NCI-H510A treated with DMSO at 0.1 percent for 48 hours (cell line): ENCODE measurements at regions not wholly inside any gene's neighbourhood (a gene's known extent, or its start where the extent isn't known, plus 50 kb on each side); places are given as distances from the start of the nearest gene placed in this dataset.

Experiments used
- DNase-seq: peaks from one replicate; lab custom pipeline; 2025; lab: John Stamatoyannopoulos, UW

GRCh38 chr2:158732573-158733429 is 62.3 kb upstream of the DAPL1 start:
- peak; percentile 21 for DNase-seq

GRCh38 chr2:158733430-158733755 is 61.7 kb upstream of the DAPL1 start:
- DNase-seq, result no peak

GRCh38 chr2:158734442-158734841 is 60.7 kb upstream of the DAPL1 start:
- no peak for DNase-seq

DNA sequence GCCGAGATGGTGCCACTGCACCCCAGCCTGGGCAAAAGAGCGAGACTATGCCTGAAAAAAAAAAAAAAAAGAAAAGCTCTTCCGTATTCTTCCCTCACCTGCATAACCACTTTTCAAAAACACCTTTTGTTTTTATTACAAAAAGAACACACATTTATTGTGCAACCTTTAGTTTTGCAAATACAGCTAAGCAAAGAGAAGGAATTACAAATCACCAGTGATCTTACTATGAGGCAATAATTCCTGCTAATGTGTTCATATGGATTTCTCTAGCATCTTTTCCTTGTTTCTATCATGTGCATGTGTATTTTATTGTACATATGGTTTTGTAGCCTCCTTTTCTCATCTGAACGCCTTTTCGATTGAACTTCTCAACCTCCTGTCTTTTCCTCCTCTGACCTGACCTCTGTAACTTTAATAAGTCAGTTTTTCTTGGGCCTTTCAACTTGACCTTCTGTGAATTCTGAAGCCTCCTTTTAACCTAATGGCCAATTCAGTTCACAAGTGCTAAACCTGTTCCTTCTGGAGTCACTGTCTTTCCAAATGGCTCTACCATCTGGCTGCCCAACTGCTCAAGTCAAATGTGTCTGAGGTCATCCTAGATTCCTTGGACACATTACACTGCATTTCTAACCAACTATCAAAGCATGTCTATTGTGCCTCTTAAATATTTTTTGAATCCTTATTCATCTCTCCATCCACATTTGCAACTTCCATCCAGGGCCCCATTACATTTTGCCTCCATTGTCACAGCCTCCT is 59.1 kb upstream of the DAPL1 start:
- DNase-seq, result no peak

DNA sequence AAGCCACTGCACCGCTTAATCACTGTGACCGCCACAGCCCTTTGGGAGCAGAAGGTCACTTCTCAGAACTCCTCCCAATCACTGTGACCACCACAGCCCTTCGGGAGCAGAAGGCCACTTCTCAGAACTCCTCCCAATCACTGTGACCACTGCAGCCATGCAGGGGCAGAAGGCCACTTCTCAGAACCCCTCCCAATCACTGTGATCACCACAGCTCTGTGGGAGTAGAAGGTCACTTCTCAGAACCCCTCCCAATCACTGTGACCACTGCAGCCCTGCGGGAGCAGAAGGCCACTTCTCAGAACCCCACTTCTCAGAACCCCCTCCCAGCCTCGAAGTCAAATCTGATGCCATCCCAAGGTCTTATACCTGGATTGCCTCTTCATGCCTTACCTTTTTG is 56.8 kb upstream of the DAPL1 start:
- no peak for DNase-seq

DNA sequence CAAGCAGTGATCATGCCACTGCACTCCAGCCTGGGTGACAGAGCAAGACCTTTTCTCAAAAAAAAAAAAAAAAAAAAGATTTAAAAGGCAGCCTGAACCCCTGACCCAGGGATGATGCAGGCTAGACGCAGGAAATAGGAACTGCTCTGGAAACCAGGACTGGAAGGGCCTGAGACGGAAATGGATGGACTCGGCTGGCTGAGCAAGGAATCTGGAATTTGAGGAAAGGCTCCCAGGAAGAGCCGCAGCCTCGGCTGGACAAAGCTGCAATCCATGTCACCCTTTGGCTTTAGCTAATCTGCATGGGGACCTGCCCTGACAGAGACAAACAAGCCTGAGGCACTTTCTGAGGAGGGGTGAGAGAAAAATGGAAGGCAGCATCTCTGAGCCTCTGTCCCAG is 55.0 kb upstream of the DAPL1 start:
- DNase-seq, result no peak

DNA sequence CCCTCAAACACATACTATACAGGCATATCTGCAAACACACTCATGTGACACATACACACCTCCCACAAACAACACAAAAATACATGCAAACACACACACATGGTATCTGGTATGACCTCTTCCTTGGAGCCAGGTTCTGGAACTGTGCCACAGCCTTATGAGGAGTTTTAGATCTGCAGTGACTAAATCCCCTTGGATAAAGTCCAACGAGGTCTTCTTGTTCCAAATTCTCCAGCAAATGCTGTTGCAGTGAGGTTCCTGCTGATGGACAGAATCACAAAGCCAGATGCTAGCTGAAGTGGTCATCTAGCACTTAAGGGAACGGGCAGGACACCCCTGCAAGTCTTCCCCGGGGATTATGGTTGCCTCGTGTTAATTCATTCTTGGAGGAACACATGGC is 54.5 kb upstream of the DAPL1 start:
- DNase-seq, result no peak

DNA sequence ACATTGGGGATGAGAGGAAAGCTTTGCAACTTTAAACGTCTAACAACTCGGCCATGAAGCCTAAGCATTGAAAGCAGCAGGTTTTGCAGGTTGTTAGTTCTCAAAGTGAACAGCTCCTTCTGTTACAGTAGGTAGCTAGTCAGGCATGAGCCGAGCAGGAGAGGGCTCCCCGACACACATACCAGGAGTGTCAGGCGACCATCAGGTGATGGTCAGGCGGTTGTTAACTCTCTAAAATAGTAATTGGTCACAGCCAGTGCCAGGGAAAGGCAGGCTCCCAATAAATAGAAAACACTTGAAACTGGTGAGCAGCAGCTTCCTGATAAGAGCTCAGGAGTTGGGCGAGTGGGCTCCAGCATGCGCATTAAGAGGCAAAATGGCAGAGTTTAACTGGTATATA is 53.5 kb upstream of the DAPL1 start:
- peak; percentile 25 for DNase-seq

DNA sequence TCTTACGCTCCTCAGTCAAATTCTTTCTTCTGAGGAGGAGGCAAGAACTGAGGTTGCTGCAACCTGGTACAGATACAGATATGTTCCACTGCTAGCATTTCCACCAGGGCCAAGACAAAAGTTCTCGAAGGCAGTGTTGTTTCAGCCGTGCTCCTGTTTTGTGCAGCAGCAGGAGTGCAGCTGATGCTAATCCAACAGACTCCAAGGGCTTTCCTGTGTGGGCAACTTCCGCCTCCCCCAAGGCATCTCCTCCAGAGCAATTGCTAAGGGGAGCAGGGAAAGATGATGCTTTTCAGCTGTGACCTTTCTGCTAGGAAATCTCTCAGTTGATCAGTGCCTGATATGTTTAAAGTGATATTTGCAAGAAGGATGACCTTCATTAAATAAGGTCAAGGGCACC is 52.6 kb upstream of the DAPL1 start:
- DNase-seq, result no peak

DNA sequence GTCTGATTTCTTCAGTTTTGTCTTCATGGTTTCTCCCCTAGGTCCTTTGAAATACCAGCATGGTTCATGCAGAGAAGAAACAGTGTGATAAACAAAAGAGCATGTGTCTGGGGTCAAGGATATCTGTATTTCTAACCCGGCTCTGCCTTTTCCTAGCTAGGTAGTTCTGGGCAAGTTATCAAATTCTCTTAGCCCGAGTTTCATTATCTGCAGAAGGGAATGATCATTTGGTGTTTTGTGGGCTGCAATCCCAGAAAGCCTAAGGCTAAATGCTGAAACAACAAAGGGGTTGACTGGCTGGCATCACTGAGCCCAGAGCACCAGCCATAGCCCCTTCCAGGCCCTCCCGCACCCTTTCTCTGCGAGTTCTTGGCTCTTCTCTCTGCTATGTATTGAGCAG is 51.7 kb upstream of the DAPL1 start:
- no peak for DNase-seq

DNA sequence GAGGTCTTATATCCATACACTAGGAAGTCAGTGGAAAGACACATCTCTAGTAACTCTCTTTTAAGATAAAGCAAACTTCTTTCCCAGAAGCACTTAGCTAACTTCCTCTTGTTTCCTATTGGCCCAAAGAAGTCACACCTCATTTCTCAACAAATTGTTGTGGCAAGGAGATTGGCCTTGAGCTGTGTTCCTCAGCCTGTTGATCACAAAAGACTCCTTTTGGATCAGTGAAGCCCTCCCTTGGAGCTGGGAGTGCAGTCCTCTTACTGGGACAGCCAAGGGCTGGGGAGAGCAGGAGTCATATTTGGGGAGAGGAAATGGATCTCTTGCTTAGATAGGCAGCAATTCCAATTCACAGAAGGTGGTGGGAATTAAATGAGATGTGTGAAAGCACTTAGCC is 51.2 kb upstream of the DAPL1 start:
- DNase-seq, result no peak

DNA sequence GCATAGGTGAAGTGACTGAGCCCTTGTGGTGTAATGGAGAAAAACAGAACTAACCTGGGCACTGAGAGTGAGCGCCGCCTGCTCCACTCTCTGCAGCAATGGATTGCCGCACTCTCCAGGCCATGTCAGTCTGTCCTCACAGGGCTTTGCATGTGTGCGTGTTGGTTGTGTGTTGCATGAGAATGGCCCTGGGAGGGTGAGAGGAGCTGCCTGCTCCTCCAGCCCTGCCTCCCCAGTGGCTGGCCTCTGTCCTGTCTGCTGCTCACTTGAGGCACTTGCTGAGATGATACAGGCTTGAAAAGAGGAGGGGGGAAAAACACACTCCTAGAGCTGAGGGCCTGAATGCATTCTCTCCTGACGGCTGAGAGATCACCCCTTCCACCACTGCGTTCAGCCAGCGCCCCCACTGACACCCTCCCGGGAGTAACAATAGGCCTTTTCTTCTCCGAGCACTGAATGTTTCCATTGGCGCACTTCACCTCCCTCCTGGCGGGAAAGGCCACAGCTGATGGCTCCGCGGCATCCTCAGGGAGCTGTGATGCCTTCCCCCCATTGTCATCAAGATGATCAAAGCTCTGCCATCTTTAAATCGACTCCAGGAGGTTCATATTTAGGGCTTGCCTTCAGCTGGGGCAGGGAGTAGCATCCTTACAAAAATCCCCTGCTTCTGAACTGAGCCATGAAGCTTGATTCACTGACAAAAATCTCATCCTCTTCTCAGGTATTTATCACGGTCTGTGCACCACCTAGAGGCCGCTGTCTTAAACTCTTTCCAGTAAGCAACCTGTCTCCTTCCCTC is 49.9 kb upstream of the DAPL1 start:
- DNase-seq, result peak; percentile 51
